GM23248 (cell line): ENCODE measurements at regions not wholly inside any gene's neighbourhood (a gene's known extent, or its start where the extent isn't known, plus 50 kb on each side); places are given as distances from the start of the nearest gene placed in this dataset.

ENCODE experiments used
- DNase-seq: peaks from one replicate; pipeline ENCODE4 v3.0.0-alpha.2; 2015
- H2AFZ ChIP-seq: fragments of 200-600 bp; sonication (generic); 2 replicates; pipeline ENCODE4 v1.6.1; 2016; ENCODE audit warnings: antibody characterized with exemption
- H3F3A ChIP-seq: fragments of 200-600 bp; sonication (generic); 2 replicates; pipeline ENCODE4 v1.6.1; 2016; ENCODE audit warnings: mild to moderate bottlenecking, antibody characterized with exemption, mixed run types; ENCODE audit not compliant: insufficient read depth
- H3K27ac ChIP-seq: fragments of 200-600 bp; sonication (generic); 2 replicates; pipeline ENCODE4 v1.5.1; 2016; ENCODE audit warnings: mild to moderate bottlenecking
- H3K27me3 ChIP-seq: fragments of 200-600 bp; sonication (generic); replicated peaks from 2 replicates; pipeline ENCODE4 v1.6.1; 2016; ENCODE audit warnings: mild to moderate bottlenecking; ENCODE audit not compliant: insufficient read depth
- H3K36me3 ChIP-seq: fragments of 200-600 bp; sonication (generic); 2 replicates; pipeline ENCODE4 v1.6.1; 2016; ENCODE audit warnings: low read depth, mild to moderate bottlenecking
- H3K4me1 ChIP-seq: fragments of 200-600 bp; sonication (generic); 2 replicates; pipeline ENCODE4 v1.6.1; 2016; ENCODE audit warnings: mild to moderate bottlenecking; ENCODE audit not compliant: insufficient read depth
- H3K4me2 ChIP-seq: fragments of 200-600 bp; sonication (generic); one replicate; pipeline ENCODE4 v1.6.1; 2016; ENCODE audit warnings: mild to moderate bottlenecking; ENCODE audit not compliant: unreplicated experiment
- H3K4me3 ChIP-seq: fragments of 200-600 bp; sonication (generic); 2 replicates; pipeline ENCODE4 v1.5.1; 2016; ENCODE audit warnings: mild to moderate bottlenecking
- H3K79me2 ChIP-seq: fragments of 200-600 bp; sonication (generic); 2 replicates; pipeline ENCODE4 v1.6.1; 2016; ENCODE audit warnings: mild to moderate bottlenecking; ENCODE audit not compliant: insufficient read depth
- H3K9ac ChIP-seq: fragments of 200-600 bp; sonication (generic); 2 replicates; pipeline ENCODE4 v1.6.1; 2016; ENCODE audit warnings: mild to moderate bottlenecking
- H3K9me2 ChIP-seq: fragments of 200-600 bp; sonication (generic); 2 replicates; pipeline ENCODE4 v1.6.1; 2016; ENCODE audit warnings: mixed run types, mild to moderate bottlenecking, moderate library complexity; ENCODE audit not compliant: insufficient read depth
- H3K9me3 ChIP-seq: fragments of 200-600 bp; sonication (generic); one replicate; pipeline ENCODE4 v1.6.1; 2017; ENCODE audit warnings: low read depth
- H4K20me1 ChIP-seq: fragments of 200-600 bp; sonication (generic); 2 replicates; pipeline ENCODE4 v1.6.0; 2016; ENCODE audit not compliant: insufficient read depth
- EZH2 ChIP-seq: fragments of 200-600 bp; sonication (generic); IDR thresholded peaks from 2 replicates; pipeline ENCODE4 v1.6.1; 2018; ENCODE audit warnings: antibody characterized with exemption, mild to moderate bottlenecking; ENCODE audit not compliant: insufficient read depth, poor library complexity, severe bottlenecking
- EZH2phosphoT487 ChIP-seq: fragments of 200-600 bp; sonication (generic); IDR thresholded peaks from 2 replicates; pipeline ENCODE4 v1.6.1; 2018; ENCODE audit warnings: antibody characterized with exemption, moderate library complexity, mild to moderate bottlenecking, low read depth; ENCODE audit not compliant: insufficient read depth
- WGBS, 2 experiments: methylation state at CpG; one replicate each; pipeline ENCODE4 v1.1.6; 2015 to 2017; ENCODE audit warnings: low lambda C conversion rate in 2 of 2, low coverage in 1 of 2; ENCODE audit errors: missing lambda C conversion rate in 2 of 2; 5-methylcytosine and 5-hydroxymethylcytosine counted together
- in situ Hi-C: fragments of 300-500 bp; cut with MboI; formaldehyde crosslinking; loops from 2 replicates; pipeline ENCODE4 v1.15.0; 2020

GRCh38 chr6:5896476-5897200 is 110.1 kb downstream of the NRN1 start:
- H3K4me3 ChIP-seq = no peak overlapping the region
- DNase-seq = no peak
- in situ Hi-C loops = no loop called here
- H3K4me2 ChIP-seq = no peak overlapping the region
- no peaks in the 10 kb centered on the region for H3K4me1 ChIP-seq
- H2AFZ ChIP-seq = no peak overlapping the region
- H3K79me2 ChIP-seq = no peaks in the 10 kb centered on the region
- H3F3A ChIP-seq = no peaks in the 10 kb centered on the region
- no peaks in the 10 kb centered on the region for H3K9me2 ChIP-seq
- no peaks in the 10 kb centered on the region for H3K9me3 ChIP-seq
- H4K20me1 ChIP-seq = no peaks in the 10 kb centered on the region
- 81 to 82% methylated on average over 12 of the region's 12 CpGs for WGBS, 2 experiments
- no peak overlapping the region for H3K9ac ChIP-seq
- H3K27ac ChIP-seq = no peak overlapping the region
- TF ChIP-seq EZH2phosphoT487 = no peak
- no peak for TF ChIP-seq EZH2
- no peaks in the 10 kb centered on the region for H3K36me3 ChIP-seq
- no peaks in the 10 kb centered on the region for H3K27me3 ChIP-seq

- no peaks in the 10 kb centered on the region for H3K27me3 ChIP-seq
- H4K20me1 ChIP-seq = no peaks in the 10 kb centered on the region
- H3K4me2 ChIP-seq = no peak overlapping the region
- in situ Hi-C loops = no loop called here
- TF ChIP-seq EZH2 = no peak
- no peak for TF ChIP-seq EZH2phosphoT487
- no peaks in the 10 kb centered on the region for H3K36me3 ChIP-seq
- H3K4me1 ChIP-seq = no peaks in the 10 kb centered on the region
- 81 to 94% methylated on average over 4 of the region's 4 CpGs for WGBS, 2 experiments
- H3K4me3 ChIP-seq = no peak overlapping the region
- no peak overlapping the region for H2AFZ ChIP-seq
- H3K79me2 ChIP-seq = no peaks in the 10 kb centered on the region
- H3K9me3 ChIP-seq = no peaks in the 10 kb centered on the region
- no peaks in the 10 kb centered on the region for H3K9me2 ChIP-seq
- H3K27ac ChIP-seq = no peak overlapping the region
- H3K9ac ChIP-seq = no peak overlapping the region
- no peak for DNase-seq
- H3F3A ChIP-seq = no peaks in the 10 kb centered on the region
Observed at GRCh38 chr6:5894357-5894756, 112.4 kb downstream of the NRN1 start.

GRCh38 chr6:5893295-5893694 is 113.4 kb downstream of the NRN1 start:
- Histone ChIP-seq H3K4me2 (no peak overlapping the region), H3K4me3 (no peak overlapping the region), H3K79me2 (no peaks in the 10 kb centered on the region), H4K20me1 (no peaks in the 10 kb centered on the region), H3K27me3 (no peaks in the 10 kb centered on the region), H3F3A (no peaks in the 10 kb centered on the region), H3K4me1 (no peaks in the 10 kb centered on the region), H3K36me3 (no peaks in the 10 kb centered on the region), H3K9ac (no peak overlapping the region), H3K9me2 (no peaks in the 10 kb centered on the region), H3K9me3 (no peaks in the 10 kb centered on the region), H3K27ac (no peak overlapping the region), H2AFZ (no peak overlapping the region)
- in situ Hi-C loops = no loop called here
- TF ChIP-seq EZH2phosphoT487 = no peak
- no peak for TF ChIP-seq EZH2
- WGBS, 2 experiments = 86 to 94% methylated on average over 4 of the region's 4 CpGs
- no peak for DNase-seq

DNA sequence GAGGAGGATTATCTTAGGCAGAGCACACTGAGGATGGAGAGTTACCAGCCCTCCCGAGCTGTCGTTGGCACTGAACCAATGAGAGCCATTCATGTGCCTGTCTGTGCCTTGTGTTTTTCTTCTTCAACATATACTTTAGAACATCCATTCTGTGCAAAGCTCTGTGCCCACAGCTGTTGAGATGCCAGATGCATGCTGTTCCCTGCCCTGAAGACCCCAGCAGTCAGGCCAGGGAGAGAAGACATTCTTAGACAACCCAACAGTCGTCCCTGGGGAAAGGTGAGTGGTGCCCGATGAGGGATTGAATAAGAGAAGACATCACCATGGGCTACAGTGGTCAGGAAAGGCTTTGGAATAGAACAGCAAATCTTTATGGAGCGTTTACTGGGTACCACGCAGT is 114.1 kb downstream of the NRN1 start:
- no peaks in the 10 kb centered on the region for H3K9me2 ChIP-seq
- peak overlapping the region; percentile 59 for H3K9ac ChIP-seq
- H3K27me3 ChIP-seq = no peaks in the 10 kb centered on the region
- no peaks in the 10 kb centered on the region for H4K20me1 ChIP-seq
- 80 to 86% methylated on average over 6 of the region's 6 CpGs for WGBS, 2 experiments
- no peaks in the 10 kb centered on the region for H3K36me3 ChIP-seq
- H3K9me3 ChIP-seq = no peaks in the 10 kb centered on the region
- TF ChIP-seq EZH2 = no peak
- TF ChIP-seq EZH2phosphoT487 = no peak
- H2AFZ ChIP-seq = peak overlapping the region; percentile 80
- no peaks in the 10 kb centered on the region for H3K4me1 ChIP-seq
- in situ Hi-C loops = no loop called here
- H3K27ac ChIP-seq = 0 out of 2 replicates have a peak overlapping the region, but pooled peaks have one; percentile 14
- H3K4me3 ChIP-seq = peak overlapping the region; percentile 53
- no peaks in the 10 kb centered on the region for H3K79me2 ChIP-seq
- no peak for DNase-seq
- peak overlapping the region; percentile 69 for H3K4me2 ChIP-seq
- no peaks in the 10 kb centered on the region for H3F3A ChIP-seq
